K562 (cell line): ENCODE measurements at regions not wholly inside any gene's neighbourhood (a gene's known extent, or its start where the extent isn't known, plus 50 kb on each side); places are given as distances from the start of the nearest gene placed in this dataset.

ENCODE experiments used
- ARID4B ChIP-seq: sonication (generic); formaldehyde crosslinking; IDR thresholded peaks from 2 replicates; pipeline ENCODE4 v1.8.0; 2022; ENCODE audit warnings: mild to moderate bottlenecking, missing genetic modification reagents
- BDP1 ChIP-seq: IDR thresholded peaks from 3 replicates; pipeline ENCODE4 v1.6.1; 2011; ENCODE audit not compliant: insufficient read length, insufficient read depth
- CBFA2T2 ChIP-seq: fragments of 450-650 bp; conservative IDR thresholded peaks from 2 replicates; pipeline ENCODE4 v1.6.1; 2017; ENCODE audit warnings: mild to moderate bottlenecking
- CHAMP1 ChIP-seq: fragments of 450-650 bp; IDR thresholded peaks from 2 replicates; pipeline ENCODE4 v1.6.1; 2016; ENCODE audit warnings: mild to moderate bottlenecking
- MTA2 ChIP-seq: fragments of 450-650 bp; IDR thresholded peaks from 2 replicates; pipeline ENCODE4 v1.6.1; 2016; ENCODE audit warnings: low read depth
- NFIC ChIP-seq: fragments of 450-650 bp; IDR thresholded peaks from 2 replicates; pipeline ENCODE4 v1.6.1; 2017; ENCODE audit warnings: mild to moderate bottlenecking, inconsistent platforms
- PKNOX1 ChIP-seq: fragments of 450-650 bp; IDR thresholded peaks from 2 replicates; pipeline ENCODE4 v1.6.1; 2016
- SMARCE1 ChIP-seq: fragments of 450-650 bp; IDR thresholded peaks from 2 replicates; pipeline ENCODE4 v1.7.1; 2016; ENCODE audit warnings: mild to moderate bottlenecking
- ZC3H11A ChIP-seq: IDR thresholded peaks from 2 replicates; pipeline ENCODE4 v1.6.1; 2012; ENCODE audit warnings: low read depth, low read length, improper control_type of control experiment
- ZNF740 ChIP-seq, 3 experiments: fragments of 200-800 bp in 1 of 3; sonication (Bioruptor generic) in 1 of 3; sonication (generic) in 1 of 3; formaldehyde crosslinking in 1 of 3; IDR thresholded peaks; 2 replicates each; pipeline versions ENCODE4 v1.6.1 to v1.8.0; 2016 to 2022; ENCODE audit warnings: mild to moderate bottlenecking in 2 of 3, missing compliant biosample characterization in 2 of 3, missing genetic modification characterization in 2 of 3, missing genetic modification reagents in 1 of 3
- ZNF764 ChIP-seq: fragments of 250-450 bp; sonication (Bioruptor Pico); IDR thresholded peaks from 2 replicates; pipeline ENCODE4 v1.4.0; 2020; ENCODE audit warnings: low read depth, mild to moderate bottlenecking, moderate library complexity

GRCh38 chr3:177430653-177431052 lies 233.4 kb upstream of the TBL1XR1 start (continued):
- TF ChIP-seq ZNF740 (CRISPR knock-in tag; IDR thresholded peaks at IDR 0.05) = no peak
- no peak for TF ChIP-seq ZNF740 (tag; IDR thresholded peaks at IDR 0.05)
- TF ChIP-seq MTA2 = peak; percentile 86
- no peak for TF ChIP-seq CHAMP1
- no peak for TF ChIP-seq ARID4B
- no peak for TF ChIP-seq ZC3H11A
- peak; percentile 47 for TF ChIP-seq PKNOX1
- TF ChIP-seq CBFA2T2 = peak; percentile 97
- peak; percentile 86 for TF ChIP-seq NFIC
- TF ChIP-seq ZNF764 = no peak
- no peak for TF ChIP-seq BDP1
- peak; percentile 48; the same call in 1 of the 2 replicates for TF ChIP-seq SMARCE1
